Aorta (tissue), 5 donors: ENCODE measurements at regions not wholly inside any gene's neighbourhood (a gene's known extent, or its start where the extent isn't known, plus 50 kb on each side); places are given as distances from the start of the nearest gene placed in this dataset.

Experiments used
- ATAC-seq: fragments of 200-7000 bp; cut with Tn5 transposase; one replicate; pipeline ENCODE4 v1.9.1; 2022; ENCODE audit warnings: moderate library complexity; ENCODE audit not compliant: low FRiP score
- DNase-seq, 2 donors: peaks; one replicate each; pipeline ENCODE4 v3.0.0-alpha.2; 2020
- H3K27ac ChIP-seq, 2 donors: one replicate each; pipeline ENCODE4 v1.5.1; 2013; ENCODE audit warnings: low read length in 2 of 2, mild to moderate bottlenecking in 2 of 2, moderate library complexity in 2 of 2, control low read depth in 1 of 2, inconsistent platforms in 1 of 2, low read depth in 1 of 2
- H3K27me3 ChIP-seq, 2 donors: one replicate each; pipeline ENCODE4 v1.6.1; 2013; ENCODE audit warnings: control low read depth in 1 of 2, low read length in 1 of 2, mild to moderate bottlenecking in 1 of 2, moderate library complexity in 1 of 2; ENCODE audit not compliant: insufficient read depth in 2 of 2, control insufficient read depth in 1 of 2
- H3K36me3 ChIP-seq, 2 donors: one replicate each; pipeline ENCODE4 v1.6.1; 2013; ENCODE audit warnings: control low read depth in 1 of 2, low read length in 1 of 2, mild to moderate bottlenecking in 1 of 2; ENCODE audit not compliant: insufficient read depth in 2 of 2, control insufficient read depth in 1 of 2
- H3K4me1 ChIP-seq, 2 donors: one replicate each; pipeline ENCODE4 v1.6.1; 2013; ENCODE audit warnings: low read length in 2 of 2, control low read depth in 1 of 2, mild to moderate bottlenecking in 1 of 2, moderate library complexity in 1 of 2; ENCODE audit not compliant: insufficient read depth in 2 of 2, control insufficient read depth in 1 of 2
- H3K4me3 ChIP-seq, 2 donors: one replicate each; pipeline ENCODE4 v1.5.1; 2013; ENCODE audit warnings: low read length in 2 of 2, control low read depth in 1 of 2, mild to moderate bottlenecking in 1 of 2
- H3K9me3 ChIP-seq: one replicate; pipeline ENCODE4 v1.6.1; 2013; ENCODE audit warnings: mild to moderate bottlenecking, low read length; ENCODE audit not compliant: control insufficient read depth
- WGBS, 2 donors: extraction: QIAGEN DNeasy Blood & Tissue Kit; methylation state at CpG; one replicate each; pipeline ENCODE4 v1.1.7; 2013; 5-methylcytosine and 5-hydroxymethylcytosine counted together
- intact Hi-C, 2 donors: fragments of 100-400 bp; cut with DNase I; formaldehyde crosslinking; loops; one replicate each; pipeline versions ENCODE4 v1.14.2 to v1.15.0; 2022
- donor health status: healthy with polysubstance abuse.
- donor health status: Bipolar disorder and iron deficiency.
- donor health status: DM: no; HTN: no; CAD: no.
- donor health status: DM: no; HTN: no; CAD: no.
- donor health status: DM: yes; HTN: yes; CAD: no.

- DNase-seq = no peak
- Histone ChIP-seq H3K4me1 (no peaks in the 10 kb centered on the region), H3K27ac (no peak overlapping the region), H3K27me3 (no peaks in the 10 kb centered on the region), H3K4me3 (no peak overlapping the region), H3K9me3 (no peaks in the 10 kb centered on the region), H3K36me3 (no peaks in the 10 kb centered on the region)
- intact Hi-C loops = no loop called here
- 94% methylated on average over 5 to 8 of the region's 8 CpGs for WGBS, 2 donors
- ATAC-seq = no peak
These were observed 62.0 kb upstream of the GALNT2 start for GRCh38 chr1:230005040-230005439.

- Histone ChIP-seq H3K4me1 (no peaks in the 10 kb centered on the region), H3K9me3 (no peaks in the 10 kb centered on the region), H3K27ac (no peak overlapping the region), H3K27me3 (no peaks in the 10 kb centered on the region), H3K36me3 (no peaks in the 10 kb centered on the region), H3K4me3 (no peak overlapping the region)
- WGBS, 2 donors = 95 to 97% methylated on average over 4 of the region's 4 CpGs
- intact Hi-C loops = no loop called here
- ATAC-seq = no peak
- DNase-seq = no peak
These were observed 58.3 kb upstream of the GALNT2 start for GRCh38 chr1:230008721-230009120.

GRCh38 chr1:230009611-230010313 is 57.3 kb upstream of the GALNT2 start:
- H3K27me3 ChIP-seq = no peaks in the 10 kb centered on the region
- no peaks in the 10 kb centered on the region for H3K9me3 ChIP-seq
- no peaks in the 10 kb centered on the region for H3K36me3 ChIP-seq
- DNase-seq = no peak
- no peaks in the 10 kb centered on the region for H3K4me1 ChIP-seq
- H3K4me3 ChIP-seq = no peak overlapping the region
- intact Hi-C loops = no loop called here
- no peak overlapping the region for H3K27ac ChIP-seq
- 97 to 99% methylated on average over 7 of the region's 7 CpGs for WGBS, 2 donors
- no peak for ATAC-seq

- 88 to 92% methylated on average over 7 of the region's 7 CpGs for WGBS, 2 donors
- no peak for ATAC-seq
- intact Hi-C loops = no loop called here
These were observed 56.3 kb upstream of the GALNT2 start for GRCh38 chr1:230010603-230011332.

GRCh38 chr1:230011333-230012092 is 55.5 kb upstream of the GALNT2 start:
- no peaks in the 10 kb centered on the region for H3K27me3 ChIP-seq
- H3K27ac ChIP-seq = no peak overlapping the region
- H3K36me3 ChIP-seq = no peaks in the 10 kb centered on the region
- H3K4me3 ChIP-seq = no peak overlapping the region
- ATAC-seq = no peak
- 70 to 72% methylated on average over 6 of the region's 6 CpGs for WGBS, 2 donors
- no peaks in the 10 kb centered on the region for H3K9me3 ChIP-seq
- intact Hi-C loops = no loop called here
- no peaks in the 10 kb centered on the region for H3K4me1 ChIP-seq
- DNase-seq = no peak

More at GRCh38 chr1:230010603-230011332, 56.3 kb upstream of the GALNT2 start:
- Histone ChIP-seq H3K4me3 (no peak overlapping the region), H3K9me3 (no peaks in the 10 kb centered on the region), H3K27ac (no peak overlapping the region), H3K36me3 (no peaks in the 10 kb centered on the region), H3K27me3 (no peaks in the 10 kb centered on the region), H3K4me1 (no peaks in the 10 kb centered on the region)
- no peak for DNase-seq

- DNase-seq (no peak), ATAC-seq (peak; percentile 36)
- Histone ChIP-seq H3K27me3 (no peaks in the 10 kb centered on the region), H3K4me1 (no peaks in the 10 kb centered on the region), H3K9me3 (no peaks in the 10 kb centered on the region), H3K4me3 (no peak overlapping the region), H3K36me3 (no peaks in the 10 kb centered on the region), H3K27ac (no peak overlapping the region)
- intact Hi-C loops = no loop called here
These were observed 55.0 kb upstream of the GALNT2 start for GRCh38 chr1:230012093-230012393.

- DNase-seq (no peak), ATAC-seq (no peak)
- WGBS, 2 donors = 93 to 94% methylated on average over 5 of the region's 5 CpGs
- no peaks in the 10 kb centered on the region for H3K27me3 ChIP-seq
- no peak overlapping the region for H3K4me3 ChIP-seq
- no peaks in the 10 kb centered on the region for H3K36me3 ChIP-seq
- no peak overlapping the region for H3K27ac ChIP-seq
- intact Hi-C loops = no loop called here
- H3K9me3 ChIP-seq = no peaks in the 10 kb centered on the region
- no peaks in the 10 kb centered on the region for H3K4me1 ChIP-seq
These were observed 54.3 kb upstream of the GALNT2 start for GRCh38 chr1:230012741-230013140.

GRCh38 chr1:230016159-230016558 is 50.9 kb upstream of the GALNT2 start:
- Histone ChIP-seq H3K4me3 (no peak overlapping the region), H3K27ac (no peak overlapping the region), H3K4me1 (no peaks in the 10 kb centered on the region), H3K27me3 (no peaks in the 10 kb centered on the region), H3K9me3 (no peaks in the 10 kb centered on the region), H3K36me3 (no peaks in the 10 kb centered on the region)
- ATAC-seq (no peak), DNase-seq (no peak)
- WGBS, 2 donors = 94% methylated on average over 5 of the region's 5 CpGs
- intact Hi-C loops = no loop called here
